ENCODE measurements at regions not wholly inside any gene's neighbourhood (a gene's known extent, or its start where the extent isn't known, plus 50 kb on each side); places are given as distances from the start of the nearest gene placed in this dataset.

DNA sequence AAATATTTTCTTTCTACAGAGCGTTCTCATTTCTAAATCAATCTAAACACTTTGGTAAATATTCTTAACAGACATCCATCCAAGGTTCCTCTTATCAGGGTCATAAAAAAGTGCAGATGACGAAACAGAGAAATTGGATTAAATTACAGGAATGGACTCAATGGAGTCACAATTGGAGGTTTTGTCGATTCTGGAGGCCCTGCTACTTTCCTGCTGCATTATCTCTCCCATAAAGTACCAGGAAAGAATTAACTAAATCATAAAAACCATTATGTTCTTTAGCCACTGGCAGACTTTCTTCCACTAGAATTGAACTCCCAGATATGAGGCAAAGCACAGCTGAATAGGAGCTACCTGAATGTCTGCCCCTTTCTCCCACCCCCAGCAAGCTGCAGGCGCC, 610.6 kb downstream of the HDGFL1 start:
- H2AFZ ChIP-seq (ENCODE audit: low read length), result no peak overlapping the region
- TF ChIP-seq, protein P1, sequence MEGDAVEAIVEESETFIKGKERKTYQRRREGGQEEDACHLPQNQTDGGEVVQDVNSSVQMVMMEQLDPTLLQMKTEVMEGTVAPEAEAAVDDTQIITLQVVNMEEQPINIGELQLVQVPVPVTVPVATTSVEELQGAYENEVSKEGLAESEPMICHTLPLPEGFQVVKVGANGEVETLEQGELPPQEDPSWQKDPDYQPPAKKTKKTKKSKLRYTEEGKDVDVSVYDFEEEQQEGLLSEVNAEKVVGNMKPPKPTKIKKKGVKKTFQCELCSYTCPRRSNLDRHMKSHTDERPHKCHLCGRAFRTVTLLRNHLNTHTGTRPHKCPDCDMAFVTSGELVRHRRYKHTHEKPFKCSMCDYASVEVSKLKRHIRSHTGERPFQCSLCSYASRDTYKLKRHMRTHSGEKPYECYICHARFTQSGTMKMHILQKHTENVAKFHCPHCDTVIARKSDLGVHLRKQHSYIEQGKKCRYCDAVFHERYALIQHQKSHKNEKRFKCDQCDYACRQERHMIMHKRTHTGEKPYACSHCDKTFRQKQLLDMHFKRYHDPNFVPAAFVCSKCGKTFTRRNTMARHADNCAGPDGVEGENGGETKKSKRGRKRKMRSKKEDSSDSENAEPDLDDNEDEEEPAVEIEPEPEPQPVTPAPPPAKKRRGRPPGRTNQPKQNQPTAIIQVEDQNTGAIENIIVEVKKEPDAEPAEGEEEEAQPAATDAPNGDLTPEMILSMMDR (conservative IDR thresholded peaks at IDR 0.05; ENCODE audit: low read length), result no peak
- no peak for TF ChIP-seq EZH2phosphoT487 (IDR thresholded peaks at IDR 0.05; ENCODE audit: borderline replicate concordance)
- no peaks in the 10 kb centered on the region for H3K79me2 ChIP-seq (ENCODE audit: insufficient read depth, low read length)
- no peaks in the 10 kb centered on the region for H3F3A ChIP-seq (ENCODE audit: low read depth)
- no peaks in the 10 kb centered on the region for H3K9me2 ChIP-seq (replicated peaks; ENCODE audit: low read depth, low read length)
- no peaks in the 10 kb centered on the region for H4K20me1 ChIP-seq (ENCODE audit: insufficient read depth, low read length, poor library complexity, severe bottlenecking)
- no peaks in the 10 kb centered on the region for H3K9me3 ChIP-seq (ENCODE audit: insufficient read depth, low read depth, low read length)
- H3K27me3 ChIP-seq (ENCODE audit: insufficient read depth, low read length, poor library complexity, severe bottlenecking), result no peaks in the 10 kb centered on the region
- H3K9ac ChIP-seq (ENCODE audit: low read depth, low read length, poor library complexity, severe bottlenecking), result no peak overlapping the region
- no peaks in the 10 kb centered on the region for H3K36me3 ChIP-seq (ENCODE audit: insufficient read depth, low read length)
- no peak overlapping the region for H3K4me2 ChIP-seq (ENCODE audit: low read depth, low read length, poor library complexity, severe bottlenecking)
- no peak overlapping the region for H3K4me3 ChIP-seq (ENCODE audit: low read length, poor library complexity, severe bottlenecking)
- peaks cover 10% of the 10 kb centered on the region for H3K4me1 ChIP-seq (ENCODE audit: insufficient read depth, low read length, poor library complexity, severe bottlenecking)

DNA sequence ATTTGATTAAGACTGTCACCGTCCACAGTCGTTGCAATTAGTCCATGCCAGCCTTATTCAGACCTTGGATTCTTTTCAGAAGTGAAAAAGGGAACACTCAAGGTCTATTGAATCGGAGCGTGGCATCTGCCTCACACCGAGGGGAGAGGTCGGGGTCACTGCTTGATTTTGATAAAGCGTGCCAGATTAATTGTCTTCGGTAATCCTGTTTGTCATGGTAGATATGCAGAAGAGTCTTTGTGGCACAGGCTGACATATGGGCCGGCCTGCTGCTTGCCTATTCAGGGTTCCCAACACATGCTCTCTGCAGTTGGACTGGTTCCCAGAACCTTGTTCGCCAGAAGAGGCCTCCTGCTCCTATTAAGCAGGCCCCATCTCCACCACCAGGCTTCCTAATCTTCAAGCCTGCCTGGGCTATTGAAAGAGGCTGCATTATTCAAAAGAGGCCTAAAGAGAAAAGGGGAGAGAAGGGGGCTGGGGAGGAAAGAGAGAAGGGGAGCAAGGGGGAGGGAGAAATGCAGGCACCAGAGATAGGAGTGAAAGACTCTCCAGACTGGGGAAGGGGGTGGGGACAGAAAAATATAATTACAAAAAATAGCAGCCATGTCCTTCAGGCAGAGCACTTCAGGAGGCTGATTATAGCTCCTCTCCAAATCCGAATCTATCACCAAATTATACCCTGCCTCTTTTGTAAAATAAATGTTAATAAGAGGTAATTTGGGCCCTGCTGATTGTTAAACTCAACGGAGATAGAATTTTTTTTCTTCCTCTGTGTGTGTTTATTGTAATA, 611.3 kb downstream of the HDGFL1 start:
- Histone ChIP-seq H3K9ac (ENCODE audit: low read depth, low read length, poor library complexity, severe bottlenecking) (no peak overlapping the region), H2AFZ (ENCODE audit: low read length) (no peak overlapping the region), H3K9me2 (replicated peaks; ENCODE audit: low read depth, low read length) (no peaks in the 10 kb centered on the region), H3K4me1 (ENCODE audit: insufficient read depth, low read length, poor library complexity, severe bottlenecking) (peaks cover 10% of the 10 kb centered on the region), H3K9me3 (ENCODE audit: insufficient read depth, low read depth, low read length) (no peaks in the 10 kb centered on the region), H3F3A (ENCODE audit: low read depth) (no peaks in the 10 kb centered on the region), H3K4me3 (ENCODE audit: low read length, poor library complexity, severe bottlenecking) (no peak overlapping the region), H3K27me3 (ENCODE audit: insufficient read depth, low read length, poor library complexity, severe bottlenecking) (no peaks in the 10 kb centered on the region), H4K20me1 (ENCODE audit: insufficient read depth, low read length, poor library complexity, severe bottlenecking) (no peaks in the 10 kb centered on the region), H3K4me2 (ENCODE audit: low read depth, low read length, poor library complexity, severe bottlenecking) (no peak overlapping the region), H3K36me3 (ENCODE audit: insufficient read depth, low read length) (no peaks in the 10 kb centered on the region), H3K79me2 (ENCODE audit: insufficient read depth, low read length) (no peaks in the 10 kb centered on the region)
- TF ChIP-seq, protein P1 (conservative IDR thresholded peaks at IDR 0.05; ENCODE audit: low read length), result no peak
- TF ChIP-seq EZH2phosphoT487 (IDR thresholded peaks at IDR 0.05; ENCODE audit: borderline replicate concordance), result no peak

DNA sequence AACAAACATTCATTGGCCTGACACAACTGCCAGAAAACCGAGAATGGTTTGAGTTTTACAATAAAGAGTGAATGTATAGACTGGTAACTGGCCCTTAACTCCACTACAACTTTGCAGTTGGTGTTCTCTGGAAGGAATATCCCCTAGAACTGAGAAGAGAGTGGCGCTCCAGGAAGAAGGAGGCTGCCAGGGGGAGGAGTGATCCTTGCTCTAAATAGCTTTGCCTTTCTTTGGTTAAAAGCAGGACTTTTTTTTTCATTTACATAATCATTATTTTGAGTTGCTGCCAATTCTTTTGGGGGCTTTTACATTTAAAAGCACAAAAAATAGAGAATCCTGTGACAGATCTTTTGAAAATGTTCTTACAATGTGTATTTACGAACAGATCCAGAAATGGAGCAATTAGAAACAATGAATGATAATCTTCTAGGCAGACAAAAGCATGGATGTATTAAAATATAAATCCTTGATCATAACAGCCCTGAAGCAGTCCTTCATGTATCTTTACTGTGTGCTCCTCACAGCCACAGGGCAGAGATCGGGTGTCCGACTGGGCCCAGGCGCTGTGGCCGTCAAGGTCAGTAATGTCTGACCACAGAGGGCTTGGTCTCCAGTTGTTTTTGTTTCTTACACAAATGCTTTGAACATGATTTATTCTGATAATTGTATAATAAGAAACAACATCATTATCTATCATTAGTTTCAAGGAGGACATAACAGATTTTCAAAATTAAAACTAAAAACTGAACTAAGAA, 612.2 kb downstream of the HDGFL1 start:
- no peak overlapping the region for H3K4me2 ChIP-seq (ENCODE audit: low read depth, low read length, poor library complexity, severe bottlenecking)
- no peaks in the 10 kb centered on the region for H3K27me3 ChIP-seq (ENCODE audit: insufficient read depth, low read length, poor library complexity, severe bottlenecking)
- H3K9me2 ChIP-seq (replicated peaks; ENCODE audit: low read depth, low read length), result no peaks in the 10 kb centered on the region
- no peak overlapping the region for H3K4me3 ChIP-seq (ENCODE audit: low read length, poor library complexity, severe bottlenecking)
- no peaks in the 10 kb centered on the region for H4K20me1 ChIP-seq (ENCODE audit: insufficient read depth, low read length, poor library complexity, severe bottlenecking)
- H2AFZ ChIP-seq (ENCODE audit: low read length), result peak overlapping the region; percentile 32; the same call in 1 of the 2 replicates
- H3K79me2 ChIP-seq (ENCODE audit: insufficient read depth, low read length), result no peaks in the 10 kb centered on the region
- H3F3A ChIP-seq (ENCODE audit: low read depth), result no peaks in the 10 kb centered on the region
- no peaks in the 10 kb centered on the region for H3K36me3 ChIP-seq (ENCODE audit: insufficient read depth, low read length)
- H3K9ac ChIP-seq (ENCODE audit: low read depth, low read length, poor library complexity, severe bottlenecking), result no peak overlapping the region
- TF ChIP-seq, protein P1 (conservative IDR thresholded peaks at IDR 0.05; ENCODE audit: low read length), result no peak
- no peak for TF ChIP-seq EZH2phosphoT487 (IDR thresholded peaks at IDR 0.05; ENCODE audit: borderline replicate concordance)
- no peaks in the 10 kb centered on the region for H3K9me3 ChIP-seq (ENCODE audit: insufficient read depth, low read depth, low read length)
- peaks cover 10% of the 10 kb centered on the region for H3K4me1 ChIP-seq (ENCODE audit: insufficient read depth, low read length, poor library complexity, severe bottlenecking)

Measured in Loucy (cell line).